Fibroblast of pulmonary artery (primary cell): ENCODE measurements at regions not wholly inside any gene's neighbourhood (a gene's known extent, or its start where the extent isn't known, plus 50 kb on each side); places are given as distances from the start of the nearest gene placed in this dataset.

Source experiments
- DNase-seq: peaks from one replicate; pipeline ENCODE4 v3.0.0-alpha.2; 2010; ENCODE audit warnings: low read depth
- H3K4me3 ChIP-seq: replicated peaks from 2 replicates; pipeline ENCODE4 v1.5.1; 2011; ENCODE audit warnings: low read depth, mild to moderate bottlenecking, control low read depth, low read length, moderate library complexity
- CTCF ChIP-seq: IDR thresholded peaks from 2 replicates; pipeline ENCODE4 v1.5.1; 2011; ENCODE audit warnings: mild to moderate bottlenecking, control low read depth, low read length, inconsistent platforms; ENCODE audit errors: missing control alignments

- no peak overlapping the region for H3K4me3 ChIP-seq
- TF ChIP-seq CTCF: no peak
These were observed 119.6 kb downstream of the ZFP36L2 start for GRCh38 chr2:43106559-43107527.

DNA sequence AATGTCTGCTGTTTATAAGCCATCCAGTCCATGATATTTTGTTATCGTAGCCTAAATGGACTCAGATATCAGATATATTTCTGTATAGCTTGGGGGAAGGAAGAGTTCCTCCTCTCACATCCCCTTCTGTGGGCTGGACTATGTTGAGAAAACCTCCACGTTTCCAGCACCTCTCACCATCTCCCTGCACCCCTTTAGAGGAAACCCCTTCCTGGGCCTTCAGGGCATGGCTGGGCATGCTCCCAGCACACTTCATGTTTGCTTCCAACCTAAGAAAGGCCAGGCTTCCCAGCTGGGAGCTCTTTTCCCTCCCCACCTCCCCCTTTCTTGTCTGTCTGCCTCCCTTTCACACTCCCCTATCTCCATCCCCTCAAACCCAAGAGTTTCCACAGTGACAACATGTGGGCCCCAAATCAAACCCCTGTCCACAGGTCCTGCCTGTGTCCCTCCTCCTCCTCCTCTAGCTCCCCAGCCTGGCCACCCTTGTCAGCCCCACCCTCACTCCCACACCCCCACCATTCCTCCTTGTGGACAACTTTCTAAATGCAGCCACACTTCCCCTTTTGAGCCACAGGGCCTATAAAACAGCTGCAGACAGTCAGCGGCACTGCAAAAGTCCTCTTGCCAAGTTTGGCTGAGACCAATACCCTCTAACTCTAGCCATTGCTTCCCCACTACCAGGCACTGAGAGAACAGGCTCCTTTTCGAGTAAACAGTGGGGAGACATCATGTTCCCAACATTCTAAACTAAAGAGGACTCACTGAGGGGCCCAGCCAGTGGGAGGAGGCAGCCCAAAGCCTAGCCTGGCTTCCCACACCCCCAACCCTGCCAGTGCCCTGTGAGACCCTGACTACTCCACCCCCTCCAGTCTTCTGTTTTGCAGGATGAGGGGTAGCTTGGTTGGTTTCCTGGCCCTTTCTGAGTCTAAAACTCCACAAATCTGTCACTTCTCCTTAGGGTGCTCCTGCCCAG lies 120.5 kb downstream of the ZFP36L2 start:
- no peak overlapping the region for H3K4me3 ChIP-seq
- peak; percentile 65 for DNase-seq
- TF ChIP-seq CTCF: peak; percentile 48

More at GRCh38 chr2:43106559-43107527, 119.6 kb downstream of the ZFP36L2 start:
- no peak for DNase-seq

DNA sequence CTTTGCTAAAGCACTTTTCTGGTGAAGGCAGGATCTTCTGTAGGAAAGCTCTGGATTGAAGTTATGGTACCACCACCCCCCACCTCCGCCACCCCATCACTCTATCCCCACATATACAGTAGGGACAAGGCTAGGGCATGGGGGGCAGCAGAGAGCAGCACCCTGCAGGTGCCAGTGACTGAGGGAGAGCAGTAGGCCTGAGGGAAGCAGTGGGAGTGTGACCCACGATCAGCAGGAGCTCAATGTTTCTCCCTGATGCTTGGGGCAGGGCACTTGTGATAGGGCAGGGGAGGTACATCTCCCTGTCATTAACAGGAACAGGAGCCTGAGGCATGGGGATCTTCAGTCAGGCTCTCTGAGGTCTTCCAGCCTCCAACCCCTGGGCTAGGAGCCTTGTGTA lies 121.6 kb downstream of the ZFP36L2 start:
- no peak for DNase-seq
- H3K4me3 ChIP-seq: no peak overlapping the region
- TF ChIP-seq CTCF: no peak

- DNase-seq: no peak
- H3K4me3 ChIP-seq: no peak overlapping the region
- no peak for TF ChIP-seq CTCF
These were observed 122.3 kb downstream of the ZFP36L2 start for GRCh38 chr2:43104106-43104505.

DNA sequence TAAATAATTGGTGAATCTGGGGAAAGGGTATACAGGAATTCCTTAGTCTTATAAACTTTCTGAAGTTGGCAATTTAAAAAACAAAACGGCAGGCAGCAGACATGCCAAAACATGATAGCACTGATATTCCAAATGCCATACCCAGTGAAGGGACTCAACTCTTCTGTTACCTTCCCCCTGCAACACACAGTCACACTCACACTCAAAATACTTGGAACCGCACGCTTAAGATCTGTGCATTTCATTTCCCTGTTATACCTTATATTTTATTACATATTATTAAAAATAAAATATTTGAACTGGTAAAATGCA lies 123.4 kb downstream of the ZFP36L2 start:
- no peak for TF ChIP-seq CTCF
- DNase-seq: no peak
- no peak overlapping the region for H3K4me3 ChIP-seq

GRCh38 chr2:43102366-43103092 lies 123.9 kb downstream of the ZFP36L2 start:
- H3K4me3 ChIP-seq: no peak overlapping the region
- peak; percentile 28 for DNase-seq
- TF ChIP-seq CTCF: no peak
